HG02610 (cell line): ENCODE measurements at regions not wholly inside any gene's neighbourhood (a gene's known extent, or its start where the extent isn't known, plus 50 kb on each side); places are given as distances from the start of the nearest gene placed in this dataset.

Source experiments
- ATAC-seq: cut with Tn5 transposase; IDR thresholded peaks from one replicate; pipeline ENCODE4 v1.9.1; 2021; ENCODE audit warnings: mild to moderate bottlenecking, moderate library complexity; ENCODE audit not compliant: unreplicated experiment

DNA sequence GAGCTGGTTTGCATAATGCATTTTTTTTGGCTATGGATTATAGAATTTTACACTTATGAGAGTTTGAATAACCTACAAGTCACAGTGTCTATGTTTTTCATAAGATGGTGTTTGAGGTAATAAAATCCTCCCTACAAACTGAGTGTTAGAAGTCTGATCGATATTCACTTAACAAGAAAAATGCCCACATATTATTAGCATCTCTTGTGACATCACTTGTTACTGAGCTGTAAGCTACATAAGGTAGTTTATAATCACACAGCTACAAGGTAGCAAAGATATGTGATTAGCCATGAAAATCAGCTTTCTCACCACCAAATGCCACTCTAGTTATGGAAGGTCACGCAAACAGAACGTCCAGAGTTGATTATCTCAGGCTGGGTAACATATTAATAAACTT is 669.6 kb downstream of the PCDH18 start:
- ATAC-seq = no peak

DNA sequence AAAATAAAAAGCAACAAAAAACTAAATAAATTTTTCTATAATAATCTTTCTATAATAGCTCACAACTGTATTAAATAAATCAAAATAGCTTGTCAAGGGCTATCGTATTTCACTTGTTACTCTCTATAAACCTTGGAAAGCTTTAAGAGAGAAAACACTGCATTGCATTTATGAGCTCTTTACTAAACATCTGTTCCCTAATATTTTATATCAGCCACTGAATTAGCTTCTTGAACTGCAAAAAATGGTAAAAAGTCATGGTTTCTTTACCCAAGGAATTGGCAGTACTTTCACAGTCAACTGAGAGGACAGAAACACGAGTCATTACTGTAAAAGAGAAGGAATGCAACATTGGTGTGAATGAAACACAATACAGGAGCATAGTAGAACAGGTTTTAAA is 671.2 kb downstream of the PCDH18 start:
- ATAC-seq = no peak

- ATAC-seq = no peak
These were observed 673.4 kb downstream of the PCDH18 start for GRCh38 chr4:136858903-136859302.

DNA sequence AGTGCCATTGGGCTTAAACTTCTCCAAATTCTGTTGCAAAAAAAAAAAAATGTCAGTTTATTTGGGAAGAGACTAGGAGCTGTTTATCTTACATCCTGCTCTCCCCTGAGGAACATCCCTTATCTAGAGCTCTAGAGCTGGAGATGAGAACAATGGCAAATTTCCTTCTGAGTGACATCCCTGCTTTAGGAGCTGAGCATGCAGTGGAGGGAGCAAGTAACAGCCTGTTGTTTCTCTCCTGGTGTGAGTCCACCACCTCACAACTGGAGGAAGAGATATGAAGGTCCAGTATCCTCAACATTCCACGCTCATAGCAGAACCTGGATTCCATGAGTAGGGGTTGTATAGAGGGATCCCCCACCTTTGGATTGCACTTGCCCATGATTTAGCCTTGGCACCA is 676.4 kb downstream of the PCDH18 start:
- ATAC-seq = no peak

- ATAC-seq = no peak
These were observed 681.8 kb downstream of the PCDH18 start for GRCh38 chr4:136850446-136850845.

GRCh38 chr4:136847881-136848621 is 684.2 kb downstream of the PCDH18 start:
- no peak for ATAC-seq

- ATAC-seq = peak; percentile 70
These were observed 690.8 kb downstream of the PCDH18 start for GRCh38 chr4:136841526-136841925.

DNA sequence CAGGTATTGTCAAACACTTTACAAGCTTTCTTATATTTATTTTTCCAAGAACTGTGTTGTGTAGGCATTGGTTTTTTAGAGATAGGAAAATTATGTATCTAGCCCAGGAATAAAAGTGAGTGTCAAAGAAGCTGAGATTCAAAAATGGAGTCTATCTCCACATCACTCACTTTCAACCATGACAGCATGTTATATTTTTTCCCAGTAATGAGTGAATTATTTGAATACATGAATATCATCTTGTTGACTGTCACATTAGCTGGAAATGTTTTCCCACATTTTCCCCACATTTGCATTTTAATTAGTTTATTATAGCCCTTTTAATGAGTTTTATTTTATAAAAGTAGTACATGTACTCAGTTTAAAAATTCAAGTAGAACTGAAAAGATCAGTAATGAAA is 693.7 kb downstream of the PCDH18 start:
- ATAC-seq = no peak

DNA sequence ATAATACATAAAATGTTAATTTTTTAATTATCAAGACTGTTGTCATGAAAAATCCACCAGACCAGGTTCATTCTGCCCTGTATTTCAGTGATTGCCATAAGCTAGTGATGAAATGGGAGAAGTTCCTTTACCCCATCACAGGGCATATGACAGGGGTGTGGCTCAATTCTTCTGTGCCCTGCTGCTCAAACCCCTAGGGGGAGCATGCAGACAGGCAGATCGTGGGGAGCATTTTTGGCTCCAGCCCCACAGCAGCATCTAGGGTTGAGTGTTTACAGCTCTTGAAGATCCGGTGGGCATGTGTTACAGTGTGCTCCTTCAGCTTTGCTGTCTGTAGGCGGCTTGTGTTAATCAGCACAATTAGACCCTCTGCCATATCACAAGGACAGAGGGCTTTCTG is 700.7 kb downstream of the PCDH18 start:
- ATAC-seq = no peak

GRCh38 chr4:136829280-136829679 is 703.0 kb downstream of the PCDH18 start:
- no peak for ATAC-seq

DNA sequence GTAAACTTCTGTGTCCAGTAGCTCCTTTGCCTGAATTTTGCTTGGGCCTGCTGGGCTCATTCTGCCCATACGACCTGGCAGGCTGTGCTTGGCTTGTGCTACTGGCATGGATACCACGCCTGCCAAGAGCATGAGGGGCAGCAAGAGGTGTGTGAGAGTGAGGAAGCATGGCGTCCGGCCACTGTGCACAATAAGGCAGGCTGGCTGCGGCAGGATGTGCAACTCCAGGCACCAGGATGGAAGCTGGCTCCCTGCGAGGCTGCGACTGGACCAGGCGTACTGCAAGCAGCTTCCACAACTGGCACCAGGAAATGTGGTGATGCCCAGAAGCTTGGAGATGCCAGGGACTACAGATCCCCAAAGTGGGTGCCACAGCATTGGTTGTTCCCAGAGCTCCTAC is 709.3 kb downstream of the PCDH18 start:
- no peak for ATAC-seq

DNA sequence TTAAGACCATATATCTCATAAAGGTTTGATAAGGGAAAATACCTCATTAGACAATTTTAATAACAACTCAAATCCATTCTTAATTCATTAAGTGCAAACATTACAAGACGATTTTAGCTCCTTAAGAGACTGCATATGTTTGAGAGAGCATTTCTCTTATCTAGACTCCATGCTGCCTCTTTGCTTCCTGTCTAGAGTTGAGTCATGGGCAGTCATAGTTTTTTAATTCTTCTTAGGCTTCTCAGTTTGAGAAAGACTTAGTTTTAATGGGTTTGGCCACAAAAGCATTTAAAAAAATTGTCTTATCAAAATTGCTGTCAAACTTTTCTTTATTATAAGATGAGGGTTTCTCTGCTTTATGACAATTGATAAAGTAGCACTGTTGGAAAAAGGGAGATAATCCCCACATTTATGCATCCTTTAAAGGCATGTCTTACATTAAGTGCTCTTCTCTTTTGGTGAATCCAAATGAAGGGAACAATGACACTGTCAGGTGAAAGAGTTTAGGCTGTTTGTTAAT is 713.4 kb downstream of the PCDH18 start:
- no peak for ATAC-seq

DNA sequence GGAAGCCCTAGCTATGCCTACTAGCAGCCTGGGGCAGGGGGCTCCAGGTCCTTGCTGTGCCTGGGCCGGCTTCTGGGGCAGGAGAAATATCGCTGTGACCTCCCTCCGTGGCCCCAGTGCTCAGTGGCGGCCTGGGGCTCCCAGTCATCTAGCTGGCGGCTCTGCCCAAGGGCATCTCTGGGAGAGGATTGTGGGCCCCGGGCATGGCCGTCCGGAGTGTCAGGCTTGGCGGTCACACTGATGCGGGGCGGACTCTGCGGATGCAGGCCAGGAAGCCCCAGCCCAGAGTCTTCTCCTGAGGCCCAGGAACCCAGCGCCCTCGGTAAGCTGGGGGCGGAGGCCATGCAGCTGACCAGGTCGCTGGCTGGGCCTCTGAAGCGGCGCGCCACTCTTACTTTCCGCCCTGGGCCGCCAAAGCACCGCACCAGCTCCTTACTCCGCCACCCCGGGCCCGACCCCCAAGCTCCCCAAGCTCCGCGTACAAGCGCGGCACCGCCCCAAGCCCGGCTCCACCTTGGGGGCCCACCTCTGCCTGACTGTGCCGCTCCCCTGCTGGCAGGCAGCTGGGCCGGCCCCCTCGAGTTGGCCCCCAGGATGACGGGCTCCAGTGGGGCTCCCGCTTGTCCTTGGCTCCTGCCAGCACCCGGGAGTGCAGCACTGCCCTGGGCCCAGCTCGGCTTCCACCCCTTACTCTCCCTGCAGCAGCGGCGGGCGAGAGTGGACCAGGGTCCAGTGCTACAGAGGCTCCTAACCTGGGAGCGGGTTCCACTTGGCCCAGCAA is 720.0 kb downstream of the PCDH18 start:
- ATAC-seq = no peak

DNA sequence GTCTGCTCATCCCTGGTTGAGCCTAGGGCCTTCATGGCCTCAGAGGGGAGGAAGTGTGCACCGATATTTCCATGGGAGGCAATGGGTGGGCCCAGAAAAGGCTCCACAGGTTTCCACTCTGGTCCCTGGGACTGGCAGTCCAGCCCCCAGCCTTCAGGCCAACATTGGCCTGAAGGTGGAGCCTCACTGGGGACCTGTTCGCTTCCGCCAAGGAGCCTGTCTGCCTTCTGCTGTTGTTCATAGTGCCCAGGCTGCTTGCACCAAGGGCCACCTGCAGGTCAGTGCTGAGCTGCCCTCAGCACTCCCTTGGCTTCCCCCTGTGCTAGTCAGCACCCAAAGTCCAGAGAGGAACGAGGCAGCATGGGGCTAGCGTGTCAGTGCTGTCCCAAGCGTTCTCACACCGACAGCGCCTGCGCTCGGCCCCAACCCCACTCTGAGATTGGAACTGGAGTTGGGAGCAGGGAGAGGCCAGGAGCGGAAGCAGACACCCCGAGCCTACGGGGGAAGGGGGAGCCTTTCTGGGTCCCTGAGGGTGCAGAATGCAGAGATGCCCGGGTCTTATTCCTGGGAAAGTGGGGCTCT is 720.7 kb downstream of the PCDH18 start:
- no peak for ATAC-seq

DNA sequence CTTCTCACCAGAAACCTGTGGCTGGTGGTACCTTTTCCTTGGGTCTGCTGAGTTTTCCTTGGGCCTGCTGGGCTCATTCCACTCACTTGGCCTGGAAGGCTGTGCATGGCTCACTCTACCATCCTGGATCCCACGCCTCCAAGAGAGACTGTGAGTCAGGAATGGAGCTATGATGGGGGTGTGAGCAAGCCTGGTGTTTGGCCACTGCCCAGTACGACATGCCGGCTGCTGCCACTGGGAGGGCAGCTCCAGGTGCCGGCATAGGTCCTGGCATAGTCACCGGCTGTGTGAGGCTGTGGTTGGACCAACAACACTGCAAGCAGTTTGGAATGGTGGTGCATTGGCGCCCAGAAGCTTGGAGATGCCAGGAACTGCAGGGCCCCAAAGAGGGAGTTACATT is 721.7 kb downstream of the PCDH18 start:
- ATAC-seq = no peak

- no peak for ATAC-seq
These were observed 725.5 kb downstream of the PCDH18 start for GRCh38 chr4:136806844-136807243.

GRCh38 chr4:136805617-136806016 is 726.7 kb downstream of the PCDH18 start:
- ATAC-seq = no peak

- no peak for ATAC-seq
These were observed 728.9 kb downstream of the PCDH18 start for GRCh38 chr4:136803433-136803832.

- no peak for ATAC-seq
These were observed 732.0 kb downstream of the PCDH18 start for GRCh38 chr4:136800248-136800647.

DNA sequence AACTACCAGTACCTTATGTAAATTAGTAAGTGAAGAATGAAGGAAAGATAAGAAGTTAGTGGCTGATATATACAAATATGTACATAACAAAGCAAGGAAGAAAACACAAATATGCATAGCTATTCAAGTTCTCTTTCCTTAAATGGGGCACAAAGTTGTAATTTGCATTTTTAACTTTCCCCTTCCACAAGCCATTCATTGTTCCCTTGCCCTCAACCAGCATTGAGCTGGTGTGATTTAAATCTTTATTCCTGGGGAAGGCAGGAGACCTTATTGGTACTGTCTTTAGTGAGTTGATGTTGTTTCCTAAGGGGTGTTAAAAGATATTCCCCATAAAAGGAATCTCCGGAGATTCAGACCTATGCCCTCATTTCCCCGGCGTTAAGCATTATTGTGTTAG is 735.3 kb downstream of the PCDH18 start:
- no peak for ATAC-seq

GRCh38 chr4:136793848-136794247 is 738.4 kb downstream of the PCDH18 start:
- no peak for ATAC-seq

DNA sequence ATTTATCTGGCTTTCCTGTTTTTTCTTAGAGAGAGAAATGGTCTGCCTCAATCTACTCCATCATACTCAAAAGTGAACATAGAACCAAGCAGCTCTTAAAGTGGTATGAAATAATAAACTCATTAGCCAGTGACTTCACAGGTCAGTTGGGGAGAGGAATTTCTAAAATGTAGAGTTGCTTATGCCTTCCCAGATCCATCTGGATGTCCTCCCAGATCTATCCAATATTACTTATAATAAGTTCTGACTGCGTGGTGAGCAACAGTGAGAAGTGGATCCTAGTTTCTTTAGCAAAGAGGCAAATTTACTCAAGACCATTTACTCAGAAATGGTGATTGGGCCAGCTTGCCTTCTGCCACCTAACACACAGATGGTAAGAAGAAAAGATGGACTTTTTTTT is 748.0 kb downstream of the PCDH18 start:
- ATAC-seq = no peak
